Body of pancreas (tissue), 4 donors: ENCODE measurements at regions not wholly inside any gene's neighbourhood (a gene's known extent, or its start where the extent isn't known, plus 50 kb on each side); places are given as distances from the start of the nearest gene placed in this dataset.

ENCODE experiments used
- CTCF ChIP-seq, 7 experiments: fragments of 450-650 bp in 4 of 7; fragments of 200-600 bp in 3 of 7; sonication (generic) in 3 of 7; IDR thresholded peaks; one replicate each; pipeline ENCODE4 v1.5.1; 2016 to 2019; ENCODE audit warnings: antibody characterized with exemption in 7 of 7
- POLR2A ChIP-seq, 3 donors: fragments of 450-650 bp; IDR thresholded peaks; one replicate each; pipeline ENCODE4 v1.6.1; 2016; ENCODE audit warnings: antibody characterized with exemption in 3 of 3, mild to moderate bottlenecking in 2 of 3

GRCh38 chr1:115467790-115468189, 129.7 kb upstream of the NGF start:
- TF ChIP-seq CTCF (IDR thresholded peaks at IDR 0.05) = no peak
- no peak for TF ChIP-seq POLR2A (IDR thresholded peaks at IDR 0.05)
